GM18520 (cell line): ENCODE measurements at regions not wholly inside any gene's neighbourhood (a gene's known extent, or its start where the extent isn't known, plus 50 kb on each side); places are given as distances from the start of the nearest gene placed in this dataset.

Experiments used
- ATAC-seq: cut with Tn5 transposase; IDR thresholded peaks from one replicate; pipeline ENCODE4 v1.9.1; 2021; ENCODE audit not compliant: unreplicated experiment

DNA sequence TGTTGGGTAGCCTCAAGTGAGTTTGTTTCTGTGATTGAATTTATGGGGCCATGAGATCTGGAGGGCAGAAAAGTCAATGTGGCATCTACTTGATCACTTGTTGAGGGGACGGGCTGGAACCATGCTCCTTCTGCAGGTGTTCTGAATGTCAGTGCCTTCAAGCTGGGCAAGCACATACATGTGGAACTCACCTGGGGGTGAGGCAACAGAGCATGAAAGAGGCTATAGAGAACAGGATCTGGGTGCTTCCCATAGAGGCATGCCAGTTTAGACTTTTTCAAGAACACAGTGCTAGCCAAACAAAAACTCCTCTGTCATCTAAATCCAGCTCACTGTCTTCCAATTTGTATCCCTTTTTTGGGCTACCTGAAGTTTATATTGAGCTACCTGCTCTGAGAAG is 77.8 kb upstream of the SLC35B3 start:
- ATAC-seq: no peak

DNA sequence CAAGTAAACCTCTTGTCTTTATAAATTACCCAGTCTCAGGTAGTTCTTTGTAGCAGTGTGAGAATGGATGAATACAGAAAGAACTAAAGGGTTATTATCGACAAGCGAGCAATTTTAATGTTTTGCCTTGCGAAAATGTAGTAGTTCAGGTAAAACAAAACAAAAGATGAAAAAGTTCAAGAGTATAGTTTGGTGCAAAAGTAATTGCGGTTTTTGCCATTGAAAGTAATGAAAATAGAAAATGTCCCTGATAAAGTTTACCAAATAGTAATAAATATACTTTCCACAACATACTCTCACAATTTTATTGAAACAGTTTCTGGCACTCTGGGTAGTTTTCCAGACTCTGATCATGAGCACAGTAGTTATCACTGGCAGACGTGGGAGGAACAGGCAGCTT is 71.9 kb upstream of the SLC35B3 start:
- no peak for ATAC-seq

DNA sequence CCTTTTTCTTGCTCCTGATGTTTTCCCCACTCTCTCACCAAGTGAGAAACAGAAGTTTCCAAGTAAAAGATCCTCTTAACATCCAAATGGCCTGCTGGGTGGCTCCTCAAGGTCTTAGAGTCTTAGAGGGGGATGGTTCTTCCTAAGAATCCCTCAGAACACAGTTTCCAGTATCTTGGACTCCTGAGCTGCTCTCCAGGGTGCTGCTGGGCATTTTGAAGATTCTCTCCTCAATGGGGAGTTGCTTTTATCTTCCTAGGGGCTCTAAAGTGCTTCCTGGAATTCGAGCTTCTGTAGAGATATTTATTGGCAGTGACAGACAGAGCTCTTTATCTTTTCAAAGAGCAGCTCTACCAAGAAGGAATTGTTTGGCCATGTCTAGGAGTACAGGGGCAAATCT is 70.8 kb upstream of the SLC35B3 start:
- no peak for ATAC-seq

DNA sequence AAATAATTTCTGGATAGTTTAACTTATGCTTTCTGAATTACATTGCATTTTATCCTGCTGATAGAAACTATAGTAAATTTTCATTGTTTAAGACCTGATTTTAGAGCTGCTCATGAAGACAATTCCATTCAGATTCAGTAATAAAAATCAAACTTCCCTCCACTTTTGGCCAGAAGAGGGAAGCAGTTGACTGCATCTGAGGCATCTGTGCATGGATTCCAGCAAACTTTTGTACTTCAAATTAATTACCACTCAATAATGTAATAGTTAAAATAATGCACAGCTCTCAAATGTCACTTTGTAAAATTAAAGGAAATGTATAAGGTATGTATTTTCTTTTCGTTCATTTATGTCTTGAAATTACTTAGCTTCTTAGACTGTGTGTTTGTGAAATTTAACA is 64.2 kb upstream of the SLC35B3 start:
- ATAC-seq: no peak

DNA sequence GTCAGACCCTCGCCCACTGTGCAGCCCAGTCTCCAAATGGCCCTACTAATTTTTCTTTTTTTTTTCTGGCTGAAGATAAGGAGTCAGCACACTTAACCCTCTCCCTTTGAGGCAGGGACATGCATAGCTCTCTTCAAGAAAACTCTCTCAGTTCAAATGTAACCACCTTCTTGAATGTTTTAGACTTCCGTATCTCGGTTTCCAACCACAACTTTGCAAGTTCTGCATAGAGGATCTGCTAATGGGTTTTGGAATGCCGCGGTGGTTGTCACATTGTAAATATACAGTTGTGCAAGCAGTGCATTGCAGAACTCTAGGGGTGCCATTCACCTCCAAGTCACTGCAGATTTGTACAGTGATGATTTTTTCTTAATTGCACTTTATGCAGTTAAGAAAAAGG is 59.4 kb upstream of the SLC35B3 start:
- no peak for ATAC-seq

DNA sequence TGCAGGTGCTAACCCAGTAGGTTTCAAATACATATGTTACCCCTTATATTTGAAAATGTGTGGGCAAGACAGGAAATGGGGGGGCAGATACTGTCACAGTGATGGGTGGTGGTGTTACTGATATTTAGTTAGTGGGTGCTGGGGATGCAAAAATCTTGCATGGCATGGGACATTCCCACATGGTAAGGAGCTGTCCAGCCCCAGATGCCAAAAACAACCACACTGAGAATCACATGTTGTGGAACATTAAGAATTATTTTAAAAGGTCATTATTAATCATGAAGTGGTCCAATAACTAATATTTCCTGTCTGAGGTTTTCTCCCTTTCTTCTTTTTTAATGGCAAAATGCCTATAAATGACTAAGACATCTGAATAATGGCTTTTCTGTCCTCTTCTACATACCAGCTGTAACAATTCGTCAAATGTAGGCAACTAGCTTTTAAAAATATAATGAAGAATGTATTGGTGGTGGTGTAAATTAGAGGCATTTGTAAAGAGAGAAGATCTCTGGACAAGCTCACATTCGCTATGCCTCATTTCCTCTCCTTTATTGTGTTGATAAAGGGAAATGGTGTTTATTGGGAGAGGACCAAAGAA is 57.3 kb upstream of the SLC35B3 start:
- ATAC-seq: no peak
